Gastroesophageal sphincter (tissue), 3 donors: ENCODE measurements at regions not wholly inside any gene's neighbourhood (a gene's known extent, or its start where the extent isn't known, plus 50 kb on each side); places are given as distances from the start of the nearest gene placed in this dataset.

ENCODE experiments used
- CTCF ChIP-seq, 4 experiments: fragments of 200-600 bp in 2 of 4; fragments of 450-650 bp in 2 of 4; sonication (generic) in 1 of 4; IDR thresholded peaks; one replicate each; pipeline ENCODE4 v1.5.1; 2017 to 2019; ENCODE audit warnings: antibody characterized with exemption in 4 of 4, mild to moderate bottlenecking in 2 of 4, moderate library complexity in 2 of 4
- POLR2A ChIP-seq, 2 donors: fragments of 450-650 bp; IDR thresholded peaks; one replicate each; pipeline ENCODE4 v1.6.1; 2017; ENCODE audit warnings: antibody characterized with exemption in 2 of 2, mild to moderate bottlenecking in 2 of 2, moderate library complexity in 1 of 2

- TF ChIP-seq POLR2A (IDR thresholded peaks at IDR 0.05) (no peak), CTCF (IDR thresholded peaks at IDR 0.05) (no peak)
Measured at GRCh38 chr14:40204441-40205175, 772.4 kb upstream of the FBXO33 start.
